Natural killer cell (primary cell): ENCODE measurements at regions not wholly inside any gene's neighbourhood (a gene's known extent, or its start where the extent isn't known, plus 50 kb on each side); places are given as distances from the start of the nearest gene placed in this dataset.

ENCODE experiments used
- ATAC-seq, 3 donors: fragments of 150-1000 bp in 2 of 3; fragments of 200-7000 bp in 1 of 3; cut with Tn5 transposase; 1 replicate in 1 of 3; 2 replicates in 2 of 3; pipeline ENCODE4 v1.10.0; 2021; ENCODE audit warnings: mild to moderate bottlenecking in 2 of 3, moderate library complexity in 2 of 3
- DNase-seq, 2 donors: peaks; one replicate each; pipeline versions ENCODE4 v3.0.0 to v3.0.0-alpha.2; 2013 to 2021; ENCODE audit warnings: mixed read lengths in 1 of 2
- H3K27ac ChIP-seq: one replicate; pipeline ENCODE4 v1.5.1; 2013; ENCODE audit warnings: mild to moderate bottlenecking, low read length
- H3K27me3 ChIP-seq: one replicate; pipeline ENCODE4 v1.6.1; 2013; ENCODE audit warnings: low read length; ENCODE audit not compliant: control insufficient read depth, insufficient read depth
- H3K36me3 ChIP-seq: one replicate; pipeline ENCODE4 v1.6.1; 2013; ENCODE audit warnings: low read length; ENCODE audit not compliant: control insufficient read depth, insufficient read depth
- H3K4me1 ChIP-seq: one replicate; pipeline ENCODE4 v1.6.1; 2013; ENCODE audit warnings: low read length; ENCODE audit not compliant: control insufficient read depth, insufficient read depth
- H3K4me3 ChIP-seq: one replicate; pipeline ENCODE4 v1.5.1; 2013; ENCODE audit warnings: low read length
- H3K9me3 ChIP-seq: one replicate; pipeline ENCODE4 v1.6.1; 2013; ENCODE audit warnings: low read length; ENCODE audit not compliant: control insufficient read depth, insufficient read depth
- H3K27ac Mint-ChIP-seq, 2 donors: one replicate each; pipeline ENCODE4 v1.8.0; 2022; ENCODE audit warnings: mild to moderate bottlenecking in 2 of 2, mixed read lengths in 2 of 2, moderate library complexity in 1 of 2
- H3K27me3 Mint-ChIP-seq, 2 donors: one replicate each; pipeline ENCODE4 v1.8.0; 2022; ENCODE audit warnings: low read depth in 2 of 2, mixed read lengths in 2 of 2
- H3K36me3 Mint-ChIP-seq: one replicate; pipeline ENCODE4 v1.8.0; 2022; ENCODE audit warnings: mixed read lengths
- H3K4me1 Mint-ChIP-seq, 2 donors: one replicate each; pipeline ENCODE4 v1.8.0; 2022; ENCODE audit warnings: mixed read lengths in 2 of 2
- H3K4me3 Mint-ChIP-seq: one replicate; pipeline ENCODE4 v1.8.0; 2022; ENCODE audit warnings: mild to moderate bottlenecking, moderate library complexity, mixed read lengths
- H3K9me3 Mint-ChIP-seq, 2 donors: one replicate each; pipeline ENCODE4 v1.8.0; 2022; ENCODE audit warnings: mixed read lengths in 2 of 2
- WGBS: methylation state at CpG from one replicate; pipeline ENCODE4 v1.1.7; 2013; ENCODE audit warnings: missing lambda C conversion rate; ENCODE audit not compliant: insufficient coverage; 5-methylcytosine and 5-hydroxymethylcytosine counted together
- intact Hi-C: fragments of 100-400 bp; cut with micrococcal nuclease; formaldehyde crosslinking; loops from one replicate; pipeline ENCODE4 v1.14.2; 2022
- TF ChIP-seq, protein P1 (sequence below): fragments of 200-600 bp; IDR thresholded peaks from one replicate; pipeline ENCODE4 v1.8.0; 2022; ENCODE audit warnings: antibody characterized with exemption

- DNase-seq (no peak), ATAC-seq (no peak)
- TF ChIP-seq, protein P1, sequence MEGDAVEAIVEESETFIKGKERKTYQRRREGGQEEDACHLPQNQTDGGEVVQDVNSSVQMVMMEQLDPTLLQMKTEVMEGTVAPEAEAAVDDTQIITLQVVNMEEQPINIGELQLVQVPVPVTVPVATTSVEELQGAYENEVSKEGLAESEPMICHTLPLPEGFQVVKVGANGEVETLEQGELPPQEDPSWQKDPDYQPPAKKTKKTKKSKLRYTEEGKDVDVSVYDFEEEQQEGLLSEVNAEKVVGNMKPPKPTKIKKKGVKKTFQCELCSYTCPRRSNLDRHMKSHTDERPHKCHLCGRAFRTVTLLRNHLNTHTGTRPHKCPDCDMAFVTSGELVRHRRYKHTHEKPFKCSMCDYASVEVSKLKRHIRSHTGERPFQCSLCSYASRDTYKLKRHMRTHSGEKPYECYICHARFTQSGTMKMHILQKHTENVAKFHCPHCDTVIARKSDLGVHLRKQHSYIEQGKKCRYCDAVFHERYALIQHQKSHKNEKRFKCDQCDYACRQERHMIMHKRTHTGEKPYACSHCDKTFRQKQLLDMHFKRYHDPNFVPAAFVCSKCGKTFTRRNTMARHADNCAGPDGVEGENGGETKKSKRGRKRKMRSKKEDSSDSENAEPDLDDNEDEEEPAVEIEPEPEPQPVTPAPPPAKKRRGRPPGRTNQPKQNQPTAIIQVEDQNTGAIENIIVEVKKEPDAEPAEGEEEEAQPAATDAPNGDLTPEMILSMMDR: no peak
- Mint-ChIP-seq H3K36me3 (no peaks in the 10 kb centered on the region), H3K9me3 (no peaks in the 10 kb centered on the region), H3K27ac (no peak overlapping the region), H3K4me1 (no peaks in the 10 kb centered on the region), H3K4me3 (no peak overlapping the region), H3K27me3 (peaks cover 0 to 13% of the 10 kb centered on the region in 2 donors)
- intact Hi-C loops: no loop called here
- no CpG with 5 or more reads among the region's 1 CpG for WGBS
- Histone ChIP-seq H3K27me3 (no peaks in the 10 kb centered on the region), H3K27ac (no peak overlapping the region), H3K36me3 (no peaks in the 10 kb centered on the region), H3K4me1 (no peaks in the 10 kb centered on the region), H3K9me3 (no peaks in the 10 kb centered on the region), H3K4me3 (no peak overlapping the region)
These were observed 397.2 kb upstream of the DAB2 start for GRCh38 chr5:39822020-39822419.

DNA sequence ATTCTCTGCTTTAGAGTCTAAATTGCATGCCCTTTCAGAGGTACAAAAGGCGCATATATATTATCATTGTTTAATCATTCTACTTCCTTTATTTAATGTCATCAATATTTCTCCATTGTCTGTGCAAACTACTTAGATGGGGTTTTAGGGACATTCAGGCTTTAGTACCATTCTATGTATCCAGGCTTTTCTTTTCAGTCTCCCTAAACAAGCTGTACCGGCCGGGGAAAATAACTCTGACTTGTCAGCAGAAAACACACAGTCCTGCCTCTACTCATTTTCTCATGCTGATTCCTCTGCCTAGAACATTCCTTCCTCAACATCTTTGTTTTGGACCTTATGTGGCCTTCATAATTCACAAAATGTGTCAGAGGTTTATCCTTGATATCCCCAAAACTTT lies 392.1 kb upstream of the DAB2 start:
- TF ChIP-seq, protein P1: no peak
- no peaks in the 10 kb centered on the region for H3K4me1 Mint-ChIP-seq
- Histone ChIP-seq H3K4me1 (no peaks in the 10 kb centered on the region), H3K4me3 (no peak overlapping the region), H3K9me3 (no peaks in the 10 kb centered on the region), H3K36me3 (no peaks in the 10 kb centered on the region), H3K27ac (no peak overlapping the region), H3K27me3 (no peaks in the 10 kb centered on the region)
- intact Hi-C loops: no loop called here
- peaks cover 0 to 2% of the 10 kb centered on the region in 2 donors for H3K9me3 Mint-ChIP-seq
- DNase-seq (no peak), ATAC-seq (no peak)
- H3K27me3 Mint-ChIP-seq: peaks cover 0 to 22% of the 10 kb centered on the region in 2 donors
- H3K36me3 Mint-ChIP-seq: no peaks in the 10 kb centered on the region
- H3K4me3 Mint-ChIP-seq: no peak overlapping the region
- no peak overlapping the region for H3K27ac Mint-ChIP-seq
- 89% methylated on average over 2 of the region's 3 CpGs for WGBS

- no peak for DNase-seq
- no peak overlapping the region for H3K4me3 Mint-ChIP-seq
- no peak for ATAC-seq
These were observed 391.5 kb upstream of the DAB2 start for GRCh38 chr5:39816156-39816845.

More at GRCh38 chr5:39816156-39816845, 391.5 kb upstream of the DAB2 start:
- Histone ChIP-seq H3K4me3 (no peak overlapping the region), H3K36me3 (no peaks in the 10 kb centered on the region), H3K27me3 (no peaks in the 10 kb centered on the region), H3K4me1 (no peaks in the 10 kb centered on the region), H3K9me3 (no peaks in the 10 kb centered on the region), H3K27ac (no peak overlapping the region)
- intact Hi-C loops: no loop called here
- H3K27me3 Mint-ChIP-seq: peaks cover 0 to 22% of the 10 kb centered on the region in 2 donors
- H3K4me1 Mint-ChIP-seq: no peaks in the 10 kb centered on the region
- TF ChIP-seq, protein P1: no peak
- WGBS: 76% methylated on average over 3 of the region's 5 CpGs
- H3K36me3 Mint-ChIP-seq: no peaks in the 10 kb centered on the region
- H3K9me3 Mint-ChIP-seq: peaks cover 0 to 2% of the 10 kb centered on the region in 2 donors
- H3K27ac Mint-ChIP-seq: no peak overlapping the region
